HG02870 (cell line): ENCODE measurements at regions not wholly inside any gene's neighbourhood (a gene's known extent, or its start where the extent isn't known, plus 50 kb on each side); places are given as distances from the start of the nearest gene placed in this dataset.
"Not testable (repeated sequence)": the region's sequence is repeated elsewhere in the genome, so short reads cannot be mapped to it uniquely, and the experiment has no call there.

ENCODE experiments used
- ATAC-seq: cut with Tn5 transposase; IDR thresholded peaks from one replicate; pipeline ENCODE4 v1.9.1; 2021; ENCODE audit warnings: mild to moderate bottlenecking, moderate library complexity; ENCODE audit not compliant: unreplicated experiment

DNA sequence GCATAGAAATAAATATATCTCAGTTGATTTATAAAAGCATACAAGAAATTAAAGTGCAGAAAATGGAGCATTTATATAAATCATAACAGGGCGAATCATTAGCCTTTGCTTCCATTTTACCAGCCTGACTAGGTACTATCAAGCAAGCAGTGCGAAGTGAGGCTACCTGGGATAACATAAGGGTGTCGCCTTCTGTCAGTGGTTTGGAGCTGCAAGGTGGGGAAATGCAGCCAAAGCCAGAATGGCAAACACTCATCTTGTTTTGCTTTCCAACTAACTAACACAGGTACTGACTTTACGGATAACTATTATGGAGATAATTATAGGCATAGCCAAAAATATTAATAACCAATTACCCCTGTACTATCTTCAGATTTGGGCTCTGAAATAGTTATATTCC lies 1459.8 kb downstream of the RAPGEF2 start:
- no peak for ATAC-seq

DNA sequence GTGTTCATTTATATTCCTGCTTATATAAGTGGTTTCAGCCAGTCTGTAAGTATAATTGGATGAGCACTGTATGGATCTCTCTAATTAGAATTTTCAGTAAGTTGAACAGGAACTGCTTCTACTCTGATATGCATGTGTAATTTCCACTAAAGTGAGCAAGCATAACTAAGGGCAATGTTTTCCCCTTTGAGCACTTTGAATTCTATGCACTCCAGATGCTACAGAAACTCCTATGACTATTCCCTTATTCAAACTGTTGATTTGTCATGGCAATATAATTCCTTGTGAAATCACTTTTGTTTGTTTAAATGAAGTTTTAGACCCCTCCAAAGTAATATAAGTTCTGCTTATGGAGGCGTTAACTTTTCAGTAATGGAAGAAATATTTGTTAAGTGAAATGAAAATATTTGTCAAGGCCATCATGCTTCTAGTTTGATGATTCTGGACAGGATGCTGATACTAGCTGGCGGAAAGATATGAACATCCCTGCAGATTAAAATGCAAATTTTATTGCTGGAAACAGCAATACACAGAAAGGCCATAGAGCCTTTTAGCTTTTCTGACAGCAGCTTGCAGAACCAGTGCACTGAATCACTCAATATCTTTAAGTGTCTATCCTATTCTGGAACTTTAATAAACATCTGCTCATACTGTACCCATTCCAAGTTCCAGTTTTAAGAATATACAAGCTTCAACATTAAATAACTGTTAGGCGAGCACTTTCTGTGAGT lies 1460.8 kb downstream of the RAPGEF2 start:
- no peak for ATAC-seq

DNA sequence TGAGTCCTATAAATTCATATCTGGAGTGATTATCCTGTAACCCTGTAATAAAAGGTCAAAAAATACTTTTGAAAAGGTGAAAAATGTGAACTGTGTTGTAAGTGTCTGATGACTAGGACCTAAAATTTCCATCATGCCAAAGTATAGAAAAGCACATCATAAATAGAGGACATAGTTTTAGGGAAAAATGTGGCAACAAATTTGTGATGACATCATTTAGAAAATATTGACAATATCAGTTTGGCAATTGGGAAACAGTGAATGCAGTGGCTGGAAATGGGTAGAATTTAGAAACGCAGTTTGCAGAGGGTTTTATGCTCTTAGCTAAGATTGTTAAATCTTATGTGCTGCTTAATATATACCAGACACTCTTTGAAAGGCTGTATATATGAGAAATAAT lies 1464.8 kb downstream of the RAPGEF2 start:
- no peak for ATAC-seq

DNA sequence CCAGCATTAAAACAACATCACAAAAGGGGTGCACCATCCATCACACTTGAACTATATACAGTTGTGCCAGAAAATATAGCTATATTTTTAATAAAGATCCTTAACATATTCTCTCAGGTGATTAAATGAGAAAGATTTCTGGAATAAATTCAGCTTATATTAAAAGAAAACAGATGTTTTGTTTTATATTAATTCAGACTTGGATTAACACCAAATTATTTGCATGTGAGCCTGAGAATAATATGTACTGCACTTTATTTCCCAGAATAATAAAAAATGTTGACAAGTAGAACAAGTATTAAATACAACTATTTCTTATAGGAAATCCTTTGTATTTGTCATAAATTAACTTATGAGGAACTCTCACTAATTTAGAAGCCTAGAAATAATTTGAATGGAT lies 1467.4 kb downstream of the RAPGEF2 start:
- ATAC-seq = no peak

DNA sequence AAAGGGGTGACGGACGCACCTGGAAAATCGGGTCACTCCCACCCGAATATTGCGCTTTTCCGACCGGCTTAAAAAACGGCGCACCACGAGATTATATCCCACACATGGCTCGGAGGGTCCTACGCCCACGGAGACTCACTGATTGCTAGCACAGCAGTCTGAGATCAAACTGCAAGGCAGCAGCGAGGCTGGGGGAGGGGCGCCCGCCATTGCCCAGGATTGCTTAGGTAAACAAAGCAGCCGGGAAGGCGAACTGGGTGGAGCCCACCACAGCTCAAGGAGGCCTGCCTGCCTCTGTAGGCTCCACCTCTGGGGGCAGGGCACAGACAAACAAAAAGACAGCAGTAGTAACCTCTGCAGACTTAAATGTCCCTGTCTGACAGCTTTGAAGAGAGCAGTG lies 1471.4 kb downstream of the RAPGEF2 start:
- ATAC-seq = not testable (repeated sequence)

DNA sequence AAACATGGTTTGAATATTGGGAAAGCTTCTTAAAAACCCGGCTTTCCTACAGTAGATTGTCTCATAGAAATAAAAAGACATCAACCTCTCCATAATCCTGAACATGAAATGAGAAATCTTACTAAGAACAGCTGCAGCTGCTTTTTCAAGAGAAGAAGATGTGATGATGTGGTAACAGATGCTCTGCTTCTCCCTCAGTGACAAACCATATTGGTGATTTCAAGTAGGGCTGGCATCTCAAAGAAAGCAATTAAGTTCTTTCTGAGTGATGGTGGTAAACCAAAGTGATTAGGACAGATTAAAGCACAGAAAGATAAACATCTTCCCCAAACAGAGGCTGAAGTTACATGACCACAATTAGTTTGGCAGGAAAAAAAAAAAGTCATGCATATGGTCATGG lies 1477.7 kb downstream of the RAPGEF2 start:
- no peak for ATAC-seq

DNA sequence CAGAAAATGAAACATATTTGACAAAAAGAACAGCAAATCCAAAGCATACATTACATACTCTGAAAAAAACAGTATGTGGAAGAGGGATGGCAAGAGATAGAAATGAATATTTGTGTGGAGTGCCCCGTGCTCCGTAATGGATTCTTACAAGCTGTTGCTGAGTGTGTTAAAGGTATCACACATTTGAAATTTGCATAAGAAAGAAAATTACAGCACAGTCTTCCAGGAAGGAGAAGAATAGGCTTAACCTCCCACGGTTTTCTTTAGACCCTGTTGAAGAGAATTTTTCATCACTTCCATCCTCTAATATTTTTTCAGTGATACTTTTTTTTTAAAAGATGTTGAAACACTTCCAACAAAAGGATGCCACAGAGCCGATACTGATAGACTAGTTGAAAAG lies 1489.4 kb downstream of the RAPGEF2 start:
- ATAC-seq = no peak

DNA sequence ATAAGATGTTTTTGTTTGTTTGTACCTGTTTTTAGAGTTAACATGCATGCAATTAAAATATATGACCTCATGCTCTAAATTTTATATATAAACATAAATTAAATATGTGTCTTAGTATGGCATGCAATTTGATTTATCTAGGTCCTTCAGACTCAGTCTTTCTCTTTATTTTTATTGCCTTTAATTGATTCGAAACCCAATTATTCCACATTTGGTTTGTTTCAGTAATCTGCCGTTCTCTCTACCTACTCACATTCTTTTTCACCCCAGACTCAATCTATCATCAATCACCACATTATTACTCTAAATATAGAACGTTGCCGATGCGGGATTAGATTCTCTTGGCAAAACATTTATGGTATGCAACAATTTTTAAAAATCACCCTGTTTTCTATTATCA lies 1492.8 kb downstream of the RAPGEF2 start:
- ATAC-seq = no peak

DNA sequence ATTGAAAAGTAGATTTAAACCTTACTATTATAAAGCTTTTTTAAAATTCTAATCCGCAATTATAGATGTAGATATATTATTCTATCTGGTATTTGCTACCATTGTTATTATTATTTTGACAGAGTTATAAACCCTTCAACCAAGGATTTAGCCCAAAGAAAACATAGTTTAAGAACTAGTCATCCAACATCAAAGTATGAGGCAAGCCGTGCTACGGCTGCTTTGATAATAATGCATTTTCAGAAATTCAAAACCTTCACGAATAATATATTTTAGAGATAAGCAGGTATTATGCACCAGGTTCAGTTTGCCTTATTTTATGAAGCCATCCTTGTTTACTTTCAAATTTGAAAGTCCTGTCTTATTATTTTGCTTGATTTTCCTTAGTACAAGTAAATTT lies 1501.7 kb downstream of the RAPGEF2 start:
- no peak for ATAC-seq

DNA sequence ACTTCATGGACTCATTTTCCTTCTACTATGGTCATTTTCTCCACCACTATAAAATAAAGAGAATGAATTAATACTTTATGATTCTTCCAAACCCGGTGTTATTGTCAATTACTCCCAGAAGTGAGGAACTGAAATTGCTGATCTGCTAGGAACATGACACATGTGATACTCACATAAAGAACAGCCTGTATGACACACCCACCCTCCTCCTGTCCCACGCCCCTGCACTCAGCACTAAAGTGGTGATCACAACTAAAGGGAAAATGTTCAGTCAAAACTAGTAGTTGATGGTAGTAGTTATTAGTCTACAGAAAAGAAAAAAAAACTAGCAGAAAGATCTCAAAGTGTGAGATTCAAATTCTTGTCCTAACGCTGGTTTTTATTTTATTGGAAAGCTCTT lies 1508.3 kb downstream of the RAPGEF2 start:
- no peak for ATAC-seq

DNA sequence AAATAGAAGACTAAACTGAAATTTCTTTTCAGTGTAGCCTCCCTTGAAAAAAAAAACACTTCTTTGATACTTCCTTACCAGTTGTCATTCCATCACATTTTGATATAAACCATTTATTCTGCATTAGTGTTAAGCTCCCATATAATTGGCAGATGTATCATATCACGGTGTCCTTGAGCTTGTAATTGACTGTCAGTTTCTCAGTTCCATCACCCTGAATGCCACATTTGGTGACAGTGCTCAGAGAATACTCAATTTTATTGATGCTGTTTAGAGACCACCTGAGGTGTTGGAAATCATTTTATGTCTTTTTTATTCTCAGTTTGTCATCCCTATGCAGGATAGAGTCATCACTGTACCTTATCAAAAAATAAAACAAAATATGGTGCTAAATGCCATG lies 1528.2 kb downstream of the RAPGEF2 start:
- no peak for ATAC-seq

DNA sequence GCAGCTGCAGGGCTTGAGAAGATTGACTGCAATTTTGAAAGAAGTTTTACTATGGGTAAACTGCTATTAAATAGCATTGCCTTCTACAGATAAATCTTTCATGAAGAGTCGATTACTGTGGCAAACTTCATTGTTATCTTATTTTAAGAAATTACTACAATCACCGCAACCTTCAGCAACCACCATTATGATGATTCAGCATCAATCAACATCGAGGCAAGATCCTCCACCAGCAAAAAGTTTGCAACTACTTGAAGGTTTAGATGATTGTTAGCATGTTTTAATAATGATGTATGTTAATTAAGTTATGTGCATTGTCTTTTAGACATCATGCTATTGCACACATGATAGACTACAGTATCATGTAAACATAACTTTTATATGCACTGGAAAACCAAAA lies 1511.0 kb downstream of the FSTL5 start:
- no peak for ATAC-seq

DNA sequence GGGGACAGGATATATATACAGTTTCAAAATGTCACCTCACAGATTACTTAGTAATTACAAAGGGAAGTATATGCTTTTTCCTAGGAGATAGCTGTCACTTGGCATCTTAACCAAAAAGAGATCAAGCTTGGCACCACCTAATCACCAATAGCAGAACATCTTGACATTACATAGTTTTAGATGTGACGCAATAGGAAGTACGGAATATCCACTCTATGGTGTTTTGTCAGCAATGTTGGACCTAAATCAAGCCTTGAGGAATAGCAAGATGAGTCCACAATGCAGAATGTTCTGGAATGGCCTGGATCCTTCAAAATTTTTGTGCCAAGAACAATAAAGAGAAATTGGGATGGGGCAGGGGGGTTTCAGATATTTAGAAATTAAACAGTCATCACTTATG lies 1488.2 kb downstream of the FSTL5 start:
- ATAC-seq = no peak

DNA sequence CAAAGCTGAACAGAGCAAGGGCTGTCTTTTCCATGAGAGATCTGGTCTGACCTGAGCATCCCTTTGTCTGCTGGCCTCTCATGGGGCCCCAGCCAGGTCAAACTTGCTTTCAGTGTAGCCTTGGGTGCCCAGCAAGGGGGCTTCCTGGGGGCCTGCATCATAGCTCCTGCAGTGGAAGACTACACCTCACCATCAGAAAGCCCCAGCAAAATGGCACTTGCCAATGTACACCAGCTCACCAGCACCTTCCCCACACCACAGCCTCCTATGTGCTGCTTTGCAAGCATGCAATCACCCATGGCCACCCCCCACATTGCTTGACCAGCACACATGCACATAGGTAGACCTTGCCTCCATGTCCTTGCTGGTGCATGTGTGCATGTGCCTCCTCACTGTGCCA lies 1478.1 kb downstream of the FSTL5 start:
- no peak for ATAC-seq

DNA sequence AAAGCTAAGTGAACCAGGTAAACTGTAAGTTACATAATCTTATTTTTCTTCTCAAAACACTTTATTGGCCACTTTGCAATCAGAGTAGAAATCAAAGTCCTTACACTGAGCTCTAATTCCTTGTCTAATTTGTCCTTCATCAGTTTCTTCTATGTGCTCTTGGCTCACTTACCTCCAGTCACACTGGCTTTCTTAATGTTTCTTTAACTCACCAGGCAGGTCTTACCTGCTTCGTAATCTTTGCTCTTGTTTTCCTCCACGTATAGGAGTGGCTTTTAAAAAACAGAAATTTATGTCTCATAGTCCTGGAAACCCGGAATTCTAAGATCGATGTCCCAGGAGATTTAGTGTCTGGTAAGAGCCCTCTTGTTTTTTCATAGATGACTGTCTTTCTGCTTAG lies 1462.1 kb downstream of the FSTL5 start:
- ATAC-seq = no peak

DNA sequence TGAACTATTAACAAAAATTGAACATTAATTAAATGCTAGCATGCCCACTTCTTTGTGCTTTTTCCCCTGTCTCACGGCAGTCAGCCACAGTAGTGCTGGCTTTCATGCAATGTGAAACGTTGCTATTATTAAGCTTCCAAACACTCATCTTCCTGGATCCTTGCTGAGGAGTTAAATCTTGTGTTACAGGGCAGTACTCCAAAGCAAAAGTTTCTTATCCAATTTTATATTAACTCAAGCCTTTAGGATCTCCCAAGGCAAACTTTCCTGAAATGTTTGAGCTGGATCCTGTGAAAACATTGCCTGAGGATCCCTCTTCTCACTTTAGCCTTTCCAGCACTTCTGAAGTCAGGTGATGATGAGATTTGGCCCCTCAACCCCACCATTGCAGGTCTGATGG lies 1454.8 kb downstream of the FSTL5 start:
- no peak for ATAC-seq

DNA sequence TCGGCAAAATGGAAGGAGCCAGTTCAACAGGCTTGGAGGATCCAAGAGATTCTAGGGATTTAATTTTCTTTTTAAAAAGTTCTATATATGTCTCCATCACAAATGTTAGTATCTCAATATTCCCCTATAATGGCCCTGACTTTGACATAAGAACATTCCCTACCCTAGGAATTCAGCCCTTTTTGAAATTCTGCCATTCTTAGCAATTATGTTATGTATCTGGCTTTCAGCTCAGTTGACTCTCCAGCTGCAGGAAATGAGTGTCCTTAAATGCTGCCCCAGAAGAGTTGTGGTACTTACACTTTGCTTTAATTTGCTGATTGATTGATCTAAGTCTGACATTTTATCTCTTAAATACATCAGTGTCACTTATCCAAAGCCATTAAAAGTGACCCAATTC lies 1454.3 kb downstream of the FSTL5 start:
- no peak for ATAC-seq

DNA sequence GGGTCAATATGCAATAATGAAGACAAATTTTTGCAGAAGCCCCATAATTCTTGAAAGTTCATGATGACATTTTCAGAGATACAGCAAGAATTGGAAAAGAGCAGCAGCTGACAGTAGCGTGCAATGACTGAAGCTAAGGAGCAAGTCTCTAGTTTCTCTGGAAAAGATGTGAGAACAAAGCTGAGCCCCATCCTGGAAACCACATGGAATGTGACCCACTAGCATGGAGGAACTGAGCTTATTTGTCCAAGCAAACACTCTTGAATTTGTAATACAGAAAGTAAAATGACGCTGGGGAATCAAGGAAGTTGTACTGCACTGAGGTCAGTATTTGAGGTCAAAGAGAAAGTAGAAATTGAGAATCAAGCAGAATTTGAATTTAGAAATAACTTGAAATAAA lies 1447.2 kb downstream of the FSTL5 start:
- no peak for ATAC-seq

DNA sequence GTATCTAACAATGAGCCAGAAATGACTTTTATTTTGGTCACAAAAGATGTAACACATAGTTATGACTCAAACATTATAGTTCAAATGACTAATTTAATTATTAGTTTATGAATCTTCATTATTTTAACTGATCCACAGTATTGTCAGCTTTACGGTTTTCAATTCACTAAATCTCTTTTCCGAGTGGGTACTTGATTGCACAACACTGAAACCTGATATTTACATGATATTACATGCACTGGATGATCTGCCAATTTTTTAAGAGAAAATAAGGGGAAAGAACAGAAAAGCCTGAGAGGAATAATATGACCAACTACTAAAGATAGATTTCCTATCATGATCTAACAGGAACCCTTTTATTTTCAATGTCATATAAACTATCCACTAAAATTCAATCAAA lies 1446.0 kb downstream of the FSTL5 start:
- ATAC-seq = no peak

DNA sequence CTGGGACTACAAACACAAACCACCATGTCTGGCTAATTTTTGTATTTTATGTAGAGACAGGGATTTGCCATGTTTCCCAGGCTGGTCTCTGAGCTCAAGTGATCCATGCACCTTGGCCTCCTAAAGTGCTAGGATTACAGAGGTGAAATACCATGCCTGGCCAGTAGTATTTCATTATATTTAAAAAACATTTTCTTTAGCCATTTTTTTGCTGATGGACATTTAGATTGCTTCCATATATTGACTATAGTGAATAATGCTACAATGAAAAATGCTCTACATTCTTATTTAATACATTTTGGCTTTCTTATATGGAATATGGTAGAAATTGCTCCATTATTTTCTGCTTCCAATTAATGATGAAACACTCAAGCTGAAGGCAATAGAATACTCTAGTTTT lies 1439.7 kb downstream of the FSTL5 start:
- no peak for ATAC-seq

DNA sequence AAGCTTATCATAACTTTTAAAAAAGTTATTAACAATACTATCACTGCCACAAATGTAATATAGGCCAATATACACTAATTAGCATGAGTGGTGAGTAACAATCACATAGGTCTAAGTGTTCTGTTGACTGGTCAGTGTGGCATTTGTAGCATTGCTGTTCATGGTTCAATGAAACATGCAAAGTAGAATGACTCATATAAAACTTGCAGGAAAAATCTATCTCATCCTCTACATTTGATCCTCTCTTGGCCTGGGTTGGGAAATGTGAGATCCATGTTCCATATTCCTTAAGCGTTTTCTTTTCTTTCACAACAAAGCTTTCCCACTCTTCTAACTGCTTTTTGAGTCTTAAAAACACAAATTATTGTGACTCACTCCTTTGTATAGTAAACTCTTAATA lies 1418.7 kb downstream of the FSTL5 start:
- no peak for ATAC-seq

DNA sequence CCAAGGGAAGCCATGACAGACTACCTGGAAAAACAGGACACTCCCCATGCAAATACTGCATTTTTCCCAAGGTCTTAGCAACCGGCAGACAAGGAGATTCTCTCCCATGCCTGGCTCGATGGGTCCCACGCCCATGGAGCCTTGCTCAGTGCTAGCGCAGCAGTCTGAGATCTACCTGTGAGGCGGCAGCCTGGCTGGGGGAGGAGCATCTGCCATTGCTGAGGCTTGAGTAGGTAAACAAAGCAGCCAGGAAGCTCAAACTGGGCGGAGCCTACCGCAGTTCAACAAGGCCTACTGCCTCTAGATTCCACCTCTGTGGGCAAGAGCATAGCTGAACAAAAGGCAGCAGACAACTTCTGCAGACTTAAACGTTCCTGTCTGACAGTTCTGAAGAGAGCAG lies 1417.2 kb downstream of the FSTL5 start:
- ATAC-seq = not testable (repeated sequence)

DNA sequence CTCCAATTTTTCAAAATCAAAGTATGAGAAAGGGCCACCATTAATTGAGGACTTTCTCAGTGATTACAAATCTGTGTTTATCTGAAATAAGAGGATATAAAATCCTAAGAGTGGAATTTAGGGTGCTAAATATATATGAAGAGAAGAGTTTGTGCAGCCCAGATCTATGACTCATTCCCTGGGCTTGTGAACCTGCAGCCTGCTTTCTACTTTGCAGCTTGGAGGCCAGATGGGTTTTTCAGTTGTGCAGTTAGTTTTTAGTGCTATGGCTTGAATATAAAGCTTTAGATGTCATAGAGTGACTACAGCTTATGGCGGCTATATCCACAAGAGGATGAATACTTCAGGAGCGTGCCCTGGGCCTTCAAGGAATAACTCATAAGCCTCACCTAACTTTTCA lies 1391.1 kb downstream of the FSTL5 start:
- no peak for ATAC-seq
